ENCODE measurements at regions not wholly inside any gene's neighbourhood (a gene's known extent, or its start where the extent isn't known, plus 50 kb on each side); places are given as distances from the start of the nearest gene placed in this dataset.

DNA sequence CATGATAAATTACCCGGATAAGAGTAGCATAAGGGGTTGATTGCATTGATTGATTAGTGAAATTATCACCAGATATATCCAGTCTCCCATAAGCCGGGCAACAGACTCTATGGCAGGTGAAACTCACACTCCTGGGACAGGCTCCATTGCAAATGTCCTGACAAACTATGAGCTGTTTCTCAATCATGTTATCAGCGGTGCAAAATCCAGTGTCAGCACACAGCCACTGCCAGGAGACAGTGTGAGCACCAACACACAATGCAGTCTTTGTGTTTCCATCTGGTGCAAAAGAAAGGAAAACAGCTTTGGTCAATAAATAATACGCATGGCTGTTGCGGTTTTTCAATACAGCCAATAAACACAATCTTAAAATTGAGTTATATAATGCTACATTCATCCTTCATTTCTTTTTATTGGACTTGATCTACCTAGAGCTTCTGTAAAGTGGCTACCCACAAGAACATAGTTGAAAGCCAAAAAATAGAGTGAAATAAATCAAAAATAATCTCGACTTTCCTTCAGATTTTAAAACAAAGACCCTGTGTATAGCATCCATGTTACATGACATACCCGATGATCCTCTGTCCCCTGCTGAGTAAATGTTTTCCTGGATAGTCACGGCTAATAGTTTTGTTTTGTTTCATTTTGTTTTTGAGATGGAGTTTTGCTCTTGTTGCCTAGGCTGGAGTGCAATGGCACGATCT is 64.3 kb upstream of the AFDN start:
- TF ChIP-seq EZH2phosphoT487 (IDR thresholded peaks at IDR 0.05; ENCODE audit: low read length) (no peak), EZH2 (optimal IDR thresholded peaks at IDR 0.05; ENCODE audit: low read depth, low read length) (no peak)

Measured in MM.1S (cell line).